ENCODE measurements at regions not wholly inside any gene's neighbourhood (a gene's known extent, or its start where the extent isn't known, plus 50 kb on each side); places are given as distances from the start of the nearest gene placed in this dataset.

DNA sequence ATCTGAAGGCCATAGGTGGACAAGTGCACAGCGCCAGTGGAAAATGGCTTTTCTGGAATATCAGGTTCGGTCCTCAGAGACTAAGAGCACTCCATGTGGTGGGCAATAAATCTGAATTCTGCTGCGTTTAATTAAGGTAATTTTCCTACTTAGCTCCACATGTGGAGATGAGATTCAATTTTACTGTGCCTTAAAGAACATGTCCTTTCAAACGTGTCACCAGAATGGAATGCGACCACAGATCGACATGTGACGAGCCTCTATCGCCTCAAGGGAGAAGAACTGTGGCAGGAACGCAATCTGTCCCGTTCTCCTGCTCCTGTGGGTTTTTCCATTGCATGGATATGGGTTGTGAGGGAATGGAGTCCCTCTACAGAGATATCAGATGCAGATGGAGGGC lies 205.3 kb upstream of the ZNF32 start:
- TF ChIP-seq, protein P1, sequence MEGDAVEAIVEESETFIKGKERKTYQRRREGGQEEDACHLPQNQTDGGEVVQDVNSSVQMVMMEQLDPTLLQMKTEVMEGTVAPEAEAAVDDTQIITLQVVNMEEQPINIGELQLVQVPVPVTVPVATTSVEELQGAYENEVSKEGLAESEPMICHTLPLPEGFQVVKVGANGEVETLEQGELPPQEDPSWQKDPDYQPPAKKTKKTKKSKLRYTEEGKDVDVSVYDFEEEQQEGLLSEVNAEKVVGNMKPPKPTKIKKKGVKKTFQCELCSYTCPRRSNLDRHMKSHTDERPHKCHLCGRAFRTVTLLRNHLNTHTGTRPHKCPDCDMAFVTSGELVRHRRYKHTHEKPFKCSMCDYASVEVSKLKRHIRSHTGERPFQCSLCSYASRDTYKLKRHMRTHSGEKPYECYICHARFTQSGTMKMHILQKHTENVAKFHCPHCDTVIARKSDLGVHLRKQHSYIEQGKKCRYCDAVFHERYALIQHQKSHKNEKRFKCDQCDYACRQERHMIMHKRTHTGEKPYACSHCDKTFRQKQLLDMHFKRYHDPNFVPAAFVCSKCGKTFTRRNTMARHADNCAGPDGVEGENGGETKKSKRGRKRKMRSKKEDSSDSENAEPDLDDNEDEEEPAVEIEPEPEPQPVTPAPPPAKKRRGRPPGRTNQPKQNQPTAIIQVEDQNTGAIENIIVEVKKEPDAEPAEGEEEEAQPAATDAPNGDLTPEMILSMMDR (IDR thresholded peaks at IDR 0.05), result no peak
- TF ChIP-seq POLR2A (IDR thresholded peaks at IDR 0.05), result no peak
